Dedifferentiated amniotic fluid mesenchymal stem cell (primary cell): ENCODE measurements at regions not wholly inside any gene's neighbourhood (a gene's known extent, or its start where the extent isn't known, plus 50 kb on each side); places are given as distances from the start of the nearest gene placed in this dataset.

ENCODE experiments used
- DNase-seq: peaks from one replicate; pipeline ENCODE4 v3.0.0-alpha.2; 2016; ENCODE audit errors: extremely low spot score

DNA sequence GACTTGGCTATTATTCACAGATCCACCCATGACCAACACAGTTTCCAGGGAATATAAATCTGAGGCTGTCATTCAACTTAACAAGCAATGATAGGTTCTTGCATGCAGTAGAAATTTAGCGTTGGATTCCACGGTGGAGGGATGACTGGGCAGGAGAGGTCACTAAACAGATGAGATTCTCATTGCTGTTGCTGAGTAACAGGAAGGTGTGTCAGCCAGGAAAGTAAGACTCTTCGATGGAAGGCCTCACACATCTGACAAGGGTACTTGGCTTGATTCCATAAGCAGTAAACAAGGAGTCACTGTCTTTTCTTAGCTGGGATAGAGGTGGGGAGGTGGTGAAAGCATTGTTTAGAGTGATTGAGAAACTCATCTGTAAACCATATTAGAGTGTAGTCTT lies 1152.0 kb downstream of the SORCS3 start:
- DNase-seq, result no peak

DNA sequence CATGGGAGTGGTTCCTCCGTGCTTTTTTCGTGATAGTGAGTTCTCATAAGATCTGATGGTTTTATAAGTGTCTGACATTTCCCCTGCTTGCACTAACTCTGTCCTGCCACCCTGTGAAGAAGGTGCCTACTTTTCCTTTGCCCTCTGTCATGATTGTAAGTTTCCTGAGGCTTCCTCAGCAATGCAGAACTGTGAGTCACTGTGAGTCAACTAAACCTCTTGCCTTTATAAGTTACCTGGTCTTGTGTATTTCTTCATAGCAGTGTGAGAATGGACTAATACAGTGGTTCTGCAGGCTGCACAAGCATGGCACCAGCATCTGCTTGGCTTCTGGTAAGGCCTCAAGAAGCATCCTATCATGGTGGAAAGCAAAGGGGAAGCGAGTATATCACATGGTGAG lies 1144.6 kb downstream of the SORCS3 start:
- DNase-seq, result no peak

DNA sequence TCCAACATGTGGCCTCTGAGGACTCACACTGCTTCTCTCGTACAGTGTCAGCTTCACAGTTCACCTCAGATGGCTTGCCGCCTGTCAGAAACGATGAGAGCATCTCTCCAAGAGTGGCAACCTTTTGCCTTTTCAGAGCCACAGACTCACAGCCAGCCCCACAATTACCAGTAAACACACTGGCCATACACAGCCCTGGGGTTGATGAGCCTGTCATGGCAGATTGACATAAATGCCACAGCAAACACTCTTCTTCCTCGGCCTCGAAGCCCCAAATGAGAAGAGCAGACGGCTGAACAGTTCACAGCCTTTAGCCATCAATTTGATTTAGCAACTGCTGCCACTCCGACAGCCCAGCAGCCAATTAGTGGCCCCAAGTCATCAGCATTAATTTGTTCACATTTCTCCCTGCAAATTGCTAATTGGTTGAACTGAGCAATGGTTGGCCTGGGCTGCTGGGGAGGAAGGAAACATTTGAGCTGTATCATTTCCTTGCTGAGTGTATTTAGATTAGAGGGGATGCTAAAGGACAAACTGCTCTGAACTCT lies 1142.9 kb downstream of the SORCS3 start:
- DNase-seq, result no peak

DNA sequence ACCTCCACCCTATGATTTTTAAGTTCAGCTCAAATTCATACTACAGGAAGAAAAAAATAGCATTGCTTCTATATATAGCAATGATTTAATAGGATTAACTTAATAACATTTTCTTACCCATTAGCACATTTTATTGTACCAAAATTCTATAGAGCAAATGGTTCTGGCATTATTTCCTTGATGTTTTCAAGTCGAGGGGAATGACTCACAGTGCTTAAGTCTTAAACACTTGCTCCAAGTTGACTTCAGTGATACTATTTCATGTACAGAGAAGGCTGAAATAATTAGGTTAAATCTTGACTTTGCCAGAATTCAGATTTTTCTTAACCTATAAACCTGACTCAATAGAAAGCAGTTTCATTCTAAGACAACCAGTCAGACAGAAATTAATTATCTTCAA lies 1133.8 kb downstream of the SORCS3 start:
- DNase-seq, result no peak

DNA sequence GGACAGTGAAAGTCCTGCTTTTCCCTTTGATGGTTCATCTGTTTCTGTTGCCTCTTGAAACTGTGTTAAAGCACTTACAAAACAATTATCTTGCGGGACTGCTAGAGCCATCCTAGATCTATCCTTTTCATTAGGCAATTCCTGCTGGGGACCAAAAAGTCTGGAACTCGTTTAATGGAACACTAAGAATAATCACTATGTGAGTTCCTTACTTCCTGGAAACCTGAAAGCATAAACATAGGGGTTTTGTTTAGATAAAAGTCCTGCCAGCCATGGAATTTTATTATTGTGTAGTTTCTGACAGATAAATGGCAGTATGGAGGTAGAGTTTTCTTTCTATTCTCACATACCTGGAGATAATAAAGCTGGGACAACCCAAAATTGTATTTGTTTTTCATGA lies 1133.3 kb downstream of the SORCS3 start:
- no peak for DNase-seq

DNA sequence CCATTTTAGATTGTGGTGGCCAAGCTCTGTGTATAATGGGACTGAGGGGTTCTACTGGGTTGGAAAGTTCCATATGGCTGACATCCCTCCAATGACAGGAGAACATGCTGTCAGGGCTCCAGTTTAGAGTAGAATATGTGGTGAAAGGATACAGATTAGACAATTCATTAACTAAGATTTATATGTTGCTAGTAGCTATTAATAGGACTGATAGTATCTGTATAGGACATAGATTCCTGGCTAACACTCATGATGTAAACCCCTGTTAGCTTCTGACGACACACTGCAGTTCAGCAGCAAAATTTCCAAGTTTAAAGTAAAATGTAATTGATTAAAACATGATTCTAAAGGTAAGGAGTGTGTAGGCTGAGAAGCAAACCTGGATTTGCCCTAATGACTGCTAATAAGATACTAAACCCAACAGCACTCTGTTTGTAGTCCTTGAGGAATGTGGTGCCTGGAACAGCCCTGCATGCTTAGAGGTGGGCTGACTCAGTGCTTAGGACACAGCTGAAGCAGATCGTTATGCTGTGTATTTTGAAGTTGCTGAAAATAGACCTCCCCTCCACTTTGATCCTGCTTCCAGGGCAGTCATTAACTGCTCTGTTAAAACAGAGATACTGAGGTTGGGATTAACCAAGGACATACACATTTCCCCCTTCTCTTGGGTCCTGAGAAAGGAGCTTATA lies 1129.6 kb downstream of the SORCS3 start:
- no peak for DNase-seq

DNA sequence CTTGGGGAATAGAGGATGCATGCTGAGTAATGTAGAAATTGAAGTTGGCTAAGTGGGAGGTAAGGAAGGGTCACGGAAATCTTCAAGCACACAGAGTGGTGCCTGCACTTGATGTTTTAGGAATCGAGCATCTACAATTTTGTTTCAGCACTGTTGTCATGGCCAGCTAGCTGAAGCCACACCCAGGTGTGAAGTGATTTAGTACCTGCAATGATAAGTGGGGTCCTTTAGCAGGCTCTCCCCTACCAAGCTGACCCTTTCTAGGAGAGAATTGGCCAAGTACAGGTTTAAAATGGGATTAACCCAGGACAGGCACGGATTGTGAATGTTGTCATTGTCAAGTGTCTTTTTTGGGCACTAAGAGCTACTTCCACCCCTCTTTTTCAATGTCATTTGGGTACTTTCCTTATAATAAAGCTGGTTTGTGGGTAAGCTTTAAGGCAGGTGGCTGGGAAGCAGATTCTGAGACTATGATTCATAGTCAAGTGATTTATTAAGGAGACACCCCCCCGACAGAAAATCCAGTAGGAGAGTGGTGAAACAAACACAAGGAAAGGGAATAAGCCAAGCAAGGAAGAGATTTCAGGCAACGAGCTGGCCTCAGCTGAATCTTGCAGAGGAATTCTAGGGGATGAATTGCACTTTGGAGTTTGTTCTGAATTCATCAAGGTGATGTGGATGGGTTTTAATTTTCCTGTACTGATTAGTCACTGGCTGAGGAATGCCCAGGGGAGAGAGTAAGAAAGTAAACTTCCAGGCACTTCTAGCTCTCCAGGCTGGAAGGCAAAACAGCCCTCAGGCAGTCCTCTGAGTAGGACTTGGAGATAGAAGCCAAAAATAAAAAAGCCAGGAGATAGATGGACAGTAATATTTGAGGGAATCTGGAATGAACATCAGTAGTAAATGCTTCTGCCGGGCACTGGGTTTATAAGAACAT lies 1128.4 kb downstream of the SORCS3 start:
- DNase-seq, result no peak

DNA sequence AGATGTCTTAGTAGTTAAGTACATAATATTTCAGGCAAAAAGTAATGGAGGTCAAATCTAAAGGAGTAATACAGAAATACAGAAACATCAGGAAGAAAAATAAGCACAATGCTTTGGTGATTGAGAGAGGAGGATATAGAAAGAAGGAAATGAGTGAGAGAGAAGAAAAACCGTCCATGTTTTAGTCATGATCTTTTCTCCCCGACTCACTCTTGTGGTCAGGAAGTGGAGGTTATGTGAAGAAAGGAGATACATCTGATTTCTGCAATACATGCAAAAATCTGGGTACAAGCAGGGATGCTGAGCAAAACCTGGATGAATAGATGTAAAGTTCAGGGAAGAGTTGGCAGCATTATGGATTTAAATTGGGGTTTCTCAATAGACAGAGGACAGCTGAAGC lies 1122.5 kb downstream of the SORCS3 start:
- DNase-seq, result no peak

DNA sequence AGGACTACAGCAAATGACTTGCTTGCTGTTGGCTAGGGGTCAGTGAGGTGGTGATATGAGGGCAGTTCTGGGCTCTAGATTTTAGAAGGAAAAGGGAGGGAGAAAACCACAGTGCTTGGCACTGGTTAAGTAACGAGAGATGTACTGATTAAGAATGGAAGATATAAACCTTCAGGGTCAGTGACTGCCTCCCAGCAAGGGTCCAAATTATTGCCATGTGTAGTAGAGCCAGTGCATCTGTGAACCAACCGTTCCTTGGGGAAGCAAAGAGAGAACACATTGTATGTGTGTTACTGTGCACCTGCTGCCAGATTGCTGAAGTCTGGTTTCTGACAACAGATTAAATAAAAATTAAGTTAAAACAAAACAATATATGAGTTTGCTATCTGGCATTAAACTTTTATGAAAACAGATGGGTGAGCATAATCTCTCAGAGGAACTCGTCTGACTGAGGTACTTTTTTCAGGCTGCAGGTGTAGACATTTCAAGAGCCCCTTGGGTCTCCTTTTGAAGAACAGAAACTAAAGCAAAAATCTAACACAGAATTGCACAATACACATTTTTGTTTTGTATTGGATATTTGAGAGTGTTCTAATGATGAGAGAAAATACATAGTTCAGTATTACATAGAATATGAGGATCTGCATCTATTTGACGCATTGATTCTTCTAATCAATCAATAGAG lies 1120.6 kb downstream of the SORCS3 start:
- no peak for DNase-seq

DNA sequence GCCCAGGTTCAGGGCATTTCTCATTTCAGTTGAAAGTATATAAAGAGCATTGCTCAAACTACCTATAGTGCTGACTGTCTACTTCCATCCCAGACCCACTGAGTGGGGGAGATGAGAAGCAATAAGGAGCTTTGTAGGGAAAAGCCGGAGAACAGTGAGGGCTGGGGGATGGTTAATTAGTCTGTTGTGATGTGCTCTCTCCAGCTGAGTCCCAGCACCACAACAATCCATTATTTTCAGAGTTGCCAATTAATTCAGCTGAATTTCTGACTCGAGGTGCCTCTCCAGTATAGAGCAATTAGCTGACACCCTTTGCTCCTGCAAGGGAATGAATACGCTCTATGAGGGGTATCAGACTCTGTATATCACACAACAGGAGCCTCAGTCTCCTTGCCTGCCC lies 1118.6 kb downstream of the SORCS3 start:
- no peak for DNase-seq

DNA sequence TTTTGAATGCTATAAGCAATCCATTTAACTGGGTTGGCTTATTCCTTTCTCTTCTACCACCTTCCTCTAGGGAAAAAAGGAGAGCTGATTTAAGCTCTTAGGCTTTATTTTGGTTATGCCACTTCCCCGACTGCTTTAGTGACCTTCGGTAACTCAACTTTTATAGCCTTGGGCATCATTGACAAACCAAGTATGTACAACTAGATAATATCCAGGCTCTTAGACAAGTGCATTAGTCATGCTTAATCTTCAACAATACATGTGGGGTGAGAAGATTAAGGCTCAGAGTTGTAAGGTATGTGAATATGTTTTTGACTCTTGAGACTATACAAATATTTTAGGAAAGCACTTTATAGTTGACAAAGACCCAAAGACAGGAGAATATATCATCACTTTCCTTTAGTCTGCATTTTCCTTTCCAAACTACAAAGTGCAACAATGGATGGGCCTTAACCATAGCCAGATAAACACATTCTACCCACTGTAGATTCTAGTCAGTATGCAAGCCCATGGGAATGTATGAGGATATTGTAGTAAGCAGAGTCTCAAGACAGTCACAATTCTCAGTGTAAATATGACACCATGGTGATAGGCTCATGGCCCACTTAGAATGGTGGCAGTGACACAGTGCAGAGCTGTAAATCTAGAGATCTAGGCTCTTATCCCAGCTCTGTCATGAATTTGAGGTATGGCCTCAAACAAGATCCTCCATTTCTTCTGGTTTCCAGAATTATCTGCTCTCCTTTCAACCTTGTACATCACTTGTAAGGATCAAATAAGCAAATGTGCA lies 1117.3 kb downstream of the SORCS3 start:
- DNase-seq, result no peak

DNA sequence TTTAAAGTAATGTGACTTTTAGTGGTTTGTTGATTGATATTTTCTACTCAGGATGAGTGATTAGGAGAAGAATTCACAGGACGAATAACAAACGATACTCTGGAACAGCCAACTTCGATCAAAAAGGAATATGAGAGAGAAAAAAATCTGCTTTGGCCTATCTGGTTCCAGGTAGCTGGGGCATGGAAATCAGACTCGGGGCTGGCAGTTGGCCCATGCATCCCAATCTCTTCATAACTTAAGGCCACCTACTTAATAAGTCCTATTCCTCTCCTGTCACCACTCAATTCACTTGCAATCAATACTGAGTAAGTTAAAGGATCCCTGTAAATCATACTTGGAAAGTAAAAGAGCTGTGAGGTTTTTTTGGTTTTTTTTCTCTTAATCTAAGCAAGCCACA lies 1116.2 kb downstream of the SORCS3 start:
- DNase-seq, result no peak

DNA sequence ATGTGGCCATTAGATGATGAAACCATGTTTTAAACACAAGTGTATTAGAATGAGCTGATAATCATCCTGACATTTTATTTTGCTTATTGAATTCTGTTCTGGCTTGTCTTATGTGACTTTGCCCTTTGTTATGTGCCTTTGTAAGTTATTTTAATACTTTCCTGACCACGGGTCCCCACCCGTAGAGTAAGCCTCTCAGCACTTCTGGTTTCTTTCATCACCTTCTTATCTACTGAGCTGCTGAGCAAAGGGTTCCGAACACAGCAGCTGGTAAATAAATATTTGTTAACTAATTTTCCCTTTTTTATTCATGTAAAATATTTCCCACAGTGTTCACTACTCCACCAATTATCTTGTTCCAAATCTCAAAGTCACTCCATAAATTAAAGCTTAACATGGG lies 1115.3 kb downstream of the SORCS3 start:
- DNase-seq, result no peak

DNA sequence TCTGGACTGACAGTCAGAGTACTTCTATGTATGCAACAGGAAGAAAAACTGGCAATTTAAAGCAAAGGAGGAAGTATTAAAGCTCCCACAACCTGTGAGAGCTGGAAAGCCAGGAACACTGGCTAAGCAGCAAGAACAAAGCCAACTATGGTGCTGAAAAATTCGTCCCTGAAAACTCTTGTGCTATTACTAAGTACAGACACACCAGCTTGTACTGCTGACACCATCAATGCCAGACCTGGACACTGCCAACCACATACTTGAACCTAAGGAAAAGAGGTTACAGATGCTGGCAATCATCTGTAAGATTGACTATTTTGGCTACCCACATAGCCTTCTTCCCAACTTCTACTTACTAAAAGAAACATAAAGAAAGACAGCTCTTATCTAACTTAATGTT lies 1110.6 kb downstream of the SORCS3 start:
- DNase-seq, result no peak

DNA sequence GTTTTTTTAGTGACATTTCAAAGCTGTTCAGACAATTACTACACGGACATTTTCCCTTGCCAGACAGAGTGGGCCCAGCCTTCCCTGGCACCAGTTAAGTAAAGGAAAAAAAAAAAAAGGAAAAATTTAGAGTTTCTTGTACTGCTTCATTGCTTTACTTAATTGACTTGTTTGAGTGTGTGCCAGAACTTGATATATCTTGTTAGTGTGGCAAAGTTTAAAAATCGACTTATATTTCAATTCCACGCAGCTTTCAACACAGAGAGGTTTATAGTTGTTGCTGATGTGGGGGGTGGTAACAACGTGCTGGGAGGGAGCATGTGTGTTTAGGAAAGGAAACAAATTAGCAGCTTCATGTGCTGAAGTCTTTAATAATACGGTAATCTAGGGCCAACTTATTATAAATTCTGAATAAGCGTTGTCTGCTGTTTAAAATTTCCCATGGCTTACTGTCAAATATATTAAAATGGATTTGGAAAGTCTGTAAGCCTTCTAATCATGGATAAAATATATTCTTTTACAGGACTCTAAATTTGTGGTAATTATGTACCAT lies 1104.6 kb downstream of the SORCS3 start:
- DNase-seq, result no peak

DNA sequence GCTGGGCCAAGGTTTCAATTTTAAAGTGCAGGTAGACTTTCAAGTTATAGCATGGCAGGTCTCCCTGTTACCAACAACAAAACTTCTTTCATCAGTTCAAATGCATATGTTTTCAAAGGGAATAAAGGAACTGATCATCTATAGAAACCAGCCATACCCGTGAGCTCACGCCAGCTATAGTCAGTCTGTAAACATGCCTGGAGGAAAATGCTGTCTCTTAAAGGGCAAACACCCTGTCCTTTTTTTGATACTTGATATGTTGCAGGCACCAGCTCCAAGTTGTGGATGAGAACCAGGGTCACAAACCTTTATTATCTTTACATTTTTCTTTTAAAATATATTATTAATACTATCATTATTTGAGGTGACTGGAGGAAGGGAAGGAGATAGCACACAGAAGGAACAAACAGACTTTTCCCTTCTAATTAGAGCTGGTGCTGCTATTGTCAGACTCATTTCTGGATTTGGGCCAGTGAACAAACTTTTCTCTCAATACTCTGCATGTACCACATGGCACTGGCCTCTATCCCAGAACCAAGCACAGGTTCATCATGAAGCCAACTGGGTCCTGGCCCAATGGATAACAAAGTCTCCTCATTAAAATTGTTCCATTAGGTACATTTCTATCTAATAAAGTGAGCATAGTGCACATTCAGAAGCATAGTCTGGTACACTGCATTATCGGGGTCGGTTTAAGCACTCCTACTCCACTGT lies 1102.4 kb downstream of the SORCS3 start:
- no peak for DNase-seq

DNA sequence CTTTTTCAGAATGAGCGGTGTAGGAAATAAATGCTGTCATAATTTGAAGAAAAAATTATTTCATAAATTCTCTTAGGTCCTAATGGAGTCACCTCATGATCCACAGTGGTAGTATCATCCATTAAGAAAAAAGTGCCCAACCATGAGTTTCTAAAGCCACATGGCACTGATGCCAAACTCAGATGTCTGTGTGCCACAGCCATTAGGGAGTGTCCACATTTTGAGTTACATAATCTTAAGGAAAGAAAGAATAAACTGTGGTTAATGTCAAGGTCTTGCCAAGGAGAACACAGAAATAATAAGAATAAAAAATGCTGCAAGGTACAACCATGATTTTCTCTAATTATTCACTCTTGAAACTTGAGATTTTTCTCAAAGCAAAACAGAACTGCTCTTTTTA lies 1101.8 kb downstream of the SORCS3 start:
- DNase-seq, result no peak

DNA sequence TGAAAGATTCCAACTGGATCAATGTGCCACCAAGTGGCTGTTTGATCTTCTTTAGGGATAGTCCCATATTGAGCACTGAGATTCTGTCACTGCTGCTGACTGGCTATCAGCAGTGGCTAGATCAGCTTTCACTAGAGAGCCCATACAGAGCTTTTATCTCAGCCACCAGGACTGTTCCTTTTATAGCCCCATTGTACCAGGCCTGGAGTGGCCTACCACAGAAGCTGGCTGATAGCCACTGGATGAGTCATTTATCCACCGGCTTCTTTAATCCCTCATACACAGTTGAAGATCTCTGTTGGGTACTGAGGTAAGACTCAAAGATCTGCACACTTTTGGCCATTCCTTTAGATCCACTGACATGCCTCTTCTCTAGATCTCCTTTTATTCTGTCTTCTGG lies 1101.1 kb downstream of the SORCS3 start:
- DNase-seq, result no peak

DNA sequence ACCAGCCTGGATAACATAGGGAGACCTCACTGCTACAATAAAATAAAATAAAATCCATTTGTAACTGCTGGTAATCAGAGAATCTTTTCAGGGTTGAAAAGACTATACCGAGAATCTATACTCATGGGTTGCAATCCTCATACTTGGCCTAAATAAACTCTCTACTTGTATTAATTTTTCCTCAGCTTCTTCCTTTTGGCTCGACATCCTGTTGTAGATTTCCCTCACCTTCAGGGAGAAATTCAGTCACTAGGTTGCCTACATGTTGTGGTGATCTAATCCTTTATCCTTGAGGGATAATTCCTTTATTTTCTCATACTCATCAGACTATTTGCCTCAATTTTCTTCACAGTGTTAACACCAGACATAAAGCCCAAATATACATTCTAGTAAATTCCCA lies 1093.4 kb downstream of the SORCS3 start:
- no peak for DNase-seq

DNA sequence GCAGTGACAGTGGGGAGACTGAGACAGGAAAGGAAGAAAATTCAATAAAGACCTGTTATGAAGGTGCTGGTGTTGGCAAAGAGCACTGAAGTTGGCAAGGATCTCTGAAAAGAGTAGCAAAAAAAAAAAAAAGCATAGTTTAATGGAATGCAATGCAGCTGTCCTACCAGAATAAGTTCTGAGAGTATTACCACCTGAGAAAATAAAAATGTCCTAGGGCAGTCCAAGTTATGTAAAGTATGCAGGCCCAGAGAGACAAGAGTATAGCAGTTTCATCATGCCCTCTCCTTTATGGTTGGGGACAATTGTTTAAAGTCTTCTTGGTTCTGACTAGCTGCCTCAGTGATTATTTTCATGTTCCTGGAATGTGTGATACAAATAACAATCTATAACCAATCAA lies 1092.8 kb downstream of the SORCS3 start:
- DNase-seq, result no peak

DNA sequence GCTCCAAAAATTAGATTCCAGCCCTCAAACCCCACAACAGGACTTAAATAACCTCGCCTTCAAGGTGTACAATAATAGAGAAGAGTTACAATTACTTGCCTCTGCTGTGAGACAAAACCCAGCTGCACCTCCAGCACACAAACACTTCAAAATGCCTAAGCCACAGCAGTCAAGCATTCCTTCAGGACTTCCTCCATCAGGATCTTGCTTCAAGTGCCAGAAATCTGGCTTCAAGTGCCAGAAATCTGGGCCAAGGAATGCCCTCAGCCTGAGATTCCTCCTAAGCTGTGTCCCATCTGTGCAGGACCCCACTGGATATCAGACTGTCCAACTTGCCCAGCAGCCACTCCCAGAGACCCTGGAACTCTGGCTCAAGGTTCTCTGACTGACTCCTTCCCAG lies 1088.3 kb downstream of the SORCS3 start:
- no peak for DNase-seq
